IMR-90 (cell line): ENCODE measurements at regions not wholly inside any gene's neighbourhood (a gene's known extent, or its start where the extent isn't known, plus 50 kb on each side); places are given as distances from the start of the nearest gene placed in this dataset.

Source experiments
- ATAC-seq: fragments of 200-7000 bp; cut with Tn5 transposase; 2 replicates; pipeline ENCODE4 v1.9.1; 2020; ENCODE audit warnings: low read depth, mild to moderate bottlenecking, moderate library complexity
- BruUV-seq: library from RNA; stranded (reverse); fragments of 400-500 nt; replicated peaks from 2 replicates; lab custom pipeline; 2021; lab: Mats Ljungman, UMichigan
- CTCF ChIA-PET: fragments of 300-600 bp; formaldehyde crosslinking; extraction: SDS; loops from one replicate; lab custom pipeline; 2021; ENCODE audit warnings: antibody characterized with exemption; lab: Yijun Ruan, JAX
- POLR2A ChIA-PET: fragments of 300-600 bp; sonication (Branson Sonifier 250); formaldehyde crosslinking; loops from one replicate; lab custom pipeline; 2022; ENCODE audit warnings: antibody characterized with exemption; ENCODE audit not compliant: unreplicated experiment; lab: Charles Lee
- DNase-seq: peaks from one replicate; pipeline ENCODE4 v3.0.0; 2013
- H2AFZ ChIP-seq: replicated peaks from 2 replicates; pipeline ENCODE3; 2013; ENCODE audit warnings: low read length, mild to moderate bottlenecking; ENCODE audit not compliant: poor library complexity
- H2AK5ac ChIP-seq: 2 replicates; pipeline ENCODE4 v1.6.1; 2013; ENCODE audit warnings: low read depth, low read length, inconsistent platforms
- H2AK9ac ChIP-seq: replicated peaks from 2 replicates; pipeline ENCODE3; 2013; ENCODE audit warnings: mild to moderate bottlenecking, low read depth, low read length, moderate library complexity; ENCODE audit not compliant: poor library complexity
- H2BK120ac ChIP-seq: 2 replicates; pipeline ENCODE4 v1.6.1; 2013; ENCODE audit warnings: low read depth, low read length, inconsistent platforms
- H2BK15ac ChIP-seq: 3 replicates; pipeline ENCODE4 v1.6.1; 2013; ENCODE audit warnings: low read depth, low read length, inconsistent platforms
- H2BK20ac ChIP-seq: 2 replicates; pipeline ENCODE4 v1.6.1; 2013; ENCODE audit warnings: low read depth, mild to moderate bottlenecking, inconsistent platforms, low read length, moderate library complexity
- H2BK5ac ChIP-seq: 2 replicates; pipeline ENCODE4 v1.6.1; 2013; ENCODE audit warnings: mild to moderate bottlenecking, low read depth, low read length, inconsistent platforms; ENCODE audit not compliant: poor library complexity, severe bottlenecking
- H3K14ac ChIP-seq: replicated peaks from 2 replicates; pipeline ENCODE4 v1.6.1; 2013; ENCODE audit warnings: low read depth, low read length, inconsistent platforms
- H3K18ac ChIP-seq: 2 replicates; pipeline ENCODE4 v1.6.1; 2013; ENCODE audit warnings: low read depth, low read length, control low read depth
- H3K23ac ChIP-seq: 2 replicates; pipeline ENCODE4 v1.6.1; 2013; ENCODE audit warnings: low read depth, low read length, inconsistent platforms
- H3K27ac ChIP-seq: 2 replicates; pipeline ENCODE4 v1.5.1; 2013; ENCODE audit warnings: mild to moderate bottlenecking, control low read depth, low read length; ENCODE audit not compliant: insufficient read depth
- H3K27me3 ChIP-seq: 2 replicates; pipeline ENCODE4 v1.6.1; 2013; ENCODE audit warnings: low read length; ENCODE audit not compliant: control insufficient read depth, insufficient read depth
- H3K36me3 ChIP-seq: 2 replicates; pipeline ENCODE4 v1.6.1; 2013; ENCODE audit warnings: low read length, mixed read lengths; ENCODE audit not compliant: control insufficient read depth, insufficient read depth
- H3K4ac ChIP-seq: 2 replicates; pipeline ENCODE4 v1.6.1; 2013; ENCODE audit warnings: low read depth, low read length, inconsistent platforms
- H3K4me1 ChIP-seq: 2 replicates; pipeline ENCODE4 v1.6.1; 2013; ENCODE audit warnings: low read length, mixed read lengths; ENCODE audit not compliant: control insufficient read depth, insufficient read depth
- H3K4me2 ChIP-seq: 2 replicates; pipeline ENCODE4 v1.6.1; 2013; ENCODE audit warnings: low read depth, mild to moderate bottlenecking, control low read depth, low read length, moderate library complexity
- H3K4me3 ChIP-seq: 2 replicates; pipeline ENCODE4 v1.5.1; 2013; ENCODE audit warnings: low read depth, mild to moderate bottlenecking, control low read depth, low read length, moderate library complexity; ENCODE audit not compliant: insufficient read depth
- H3K56ac ChIP-seq: 2 replicates; pipeline ENCODE4 v1.6.1; 2013; ENCODE audit warnings: low read length, inconsistent platforms; ENCODE audit not compliant: insufficient read depth; ENCODE audit errors: extremely low read depth
- H3K79me1 ChIP-seq, 2 experiments: 2 replicates each; pipeline ENCODE4 v1.6.1; 2013; ENCODE audit warnings: low read length in 2 of 2, inconsistent platforms in 1 of 2, low read depth in 1 of 2
- H3K9ac ChIP-seq: 2 replicates; pipeline ENCODE4 v1.6.1; 2013; ENCODE audit warnings: low read depth, low read length, control low read depth
- H3K9me1 ChIP-seq: 2 replicates; pipeline ENCODE4 v1.6.1; 2013; ENCODE audit warnings: low read length, inconsistent platforms; ENCODE audit not compliant: insufficient read depth
- H3K9me3 ChIP-seq: 2 replicates; pipeline ENCODE4 v1.6.1; 2013; ENCODE audit warnings: low read length; ENCODE audit not compliant: control insufficient read depth, insufficient read depth
- H4K20me1 ChIP-seq: 2 replicates; pipeline ENCODE4 v1.6.1; 2013; ENCODE audit warnings: low read length, inconsistent platforms; ENCODE audit not compliant: insufficient read depth
- H4K5ac ChIP-seq: 2 replicates; pipeline ENCODE4 v1.6.1; 2013; ENCODE audit warnings: mild to moderate bottlenecking, low read depth, low read length, control low read depth
- H4K8ac ChIP-seq, 2 experiments: 2 replicates each; pipeline ENCODE4 v1.6.1; 2013; ENCODE audit warnings: low read depth in 2 of 2, low read length in 2 of 2, control low read depth in 1 of 2, inconsistent platforms in 1 of 2
- H4K91ac ChIP-seq: 2 replicates; pipeline ENCODE4 v1.6.1; 2013; ENCODE audit warnings: low read depth, low read length, inconsistent platforms; ENCODE audit not compliant: insufficient read depth
- CEBPB ChIP-seq: IDR thresholded peaks from 2 replicates; pipeline ENCODE4 v1.6.1; 2012; ENCODE audit warnings: low read depth, low read length, improper control_type of control experiment
- dilution Hi-C: fragments of 300-500 bp; cut with HindIII; formaldehyde crosslinking; loops from one replicate; pipeline ENCODE4 v1.14.3; 2018; ENCODE audit warnings: low sequenced_read_pairs; ENCODE audit not compliant: unreplicated experiment
- in situ Hi-C: fragments of 300-500 bp; cut with MboI; formaldehyde crosslinking; loops from 3 replicates; pipeline ENCODE4 v1.14.3; 2019; ENCODE audit warnings: low sequenced_read_pairs, inconsistent platforms, mixed read lengths
- intact Hi-C: fragments of 100-400 bp; cut with micrococcal nuclease; formaldehyde crosslinking; loops from 2 replicates; pipeline ENCODE4 v1.10.0; 2022
- TF ChIP-seq, protein P1 (sequence below): conservative IDR thresholded peaks from 2 replicates; pipeline ENCODE4 v1.5.1; 2012; ENCODE audit warnings: mild to moderate bottlenecking, low read depth, low read length, improper control_type of control experiment

DNA sequence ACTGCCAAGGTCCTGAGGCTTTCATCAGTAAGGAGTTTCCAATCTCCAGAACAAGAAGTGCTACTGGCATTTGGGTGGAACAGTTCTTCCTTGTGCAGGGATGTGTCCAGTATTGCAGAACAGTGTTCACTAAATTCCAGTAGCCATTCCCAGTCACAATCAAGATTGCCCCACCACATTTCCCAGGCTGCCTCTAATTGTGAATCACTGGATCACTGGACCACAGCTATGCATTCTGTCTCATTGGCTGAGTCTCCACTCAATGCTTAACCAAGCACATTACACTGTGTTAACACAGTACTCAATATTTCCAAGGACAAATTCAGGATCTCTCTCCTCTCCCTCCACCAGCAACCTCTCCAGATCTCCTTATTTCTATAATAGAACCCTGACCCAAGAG is 160.2 kb upstream of the CCDC150 start:
- no TSS peak for BruUV-seq
- Histone ChIP-seq H3K4me3 (no peak overlapping the region), H2AFZ (no peak overlapping the region), H3K27me3 (no peaks in the 10 kb centered on the region), H3K79me1 (no peaks in the 10 kb centered on the region), H2BK120ac (no peak overlapping the region), H4K20me1 (peaks cover 2% of the 10 kb centered on the region; the same call in 1 of the 2 replicates), H3K18ac (no peak overlapping the region), H3K4me2 (no peak overlapping the region), H4K5ac (no peak overlapping the region), H3K27ac (no peak overlapping the region), H3K4me1 (no peaks in the 10 kb centered on the region), H3K56ac (no peak overlapping the region), H3K36me3 (no peaks in the 10 kb centered on the region), H3K9me3 (no peaks in the 10 kb centered on the region), H3K9ac (no peak overlapping the region), H2AK5ac (no peak overlapping the region), H3K9me1 (peaks cover 6% of the 10 kb centered on the region; the same call in 1 of the 2 replicates), H2BK20ac (no peak overlapping the region), H2AK9ac (no peak overlapping the region), H3K4ac (no peak overlapping the region), H4K91ac (no peak overlapping the region), H4K8ac (no peak overlapping the region), H3K14ac (no peak overlapping the region), H3K23ac (no peak overlapping the region), H2BK15ac (no peak overlapping the region), H2BK5ac (no peak overlapping the region)
- intact Hi-C loops (no loop called here), in situ Hi-C loops (no loop called here), dilution Hi-C loops (no loop called here)
- ATAC-seq = peak; percentile 46
- ChIA-PET CTCF (no interaction called here), POLR2A (no interaction called here)
- peak; percentile 77 for TF ChIP-seq CEBPB
- TF ChIP-seq, protein P1, sequence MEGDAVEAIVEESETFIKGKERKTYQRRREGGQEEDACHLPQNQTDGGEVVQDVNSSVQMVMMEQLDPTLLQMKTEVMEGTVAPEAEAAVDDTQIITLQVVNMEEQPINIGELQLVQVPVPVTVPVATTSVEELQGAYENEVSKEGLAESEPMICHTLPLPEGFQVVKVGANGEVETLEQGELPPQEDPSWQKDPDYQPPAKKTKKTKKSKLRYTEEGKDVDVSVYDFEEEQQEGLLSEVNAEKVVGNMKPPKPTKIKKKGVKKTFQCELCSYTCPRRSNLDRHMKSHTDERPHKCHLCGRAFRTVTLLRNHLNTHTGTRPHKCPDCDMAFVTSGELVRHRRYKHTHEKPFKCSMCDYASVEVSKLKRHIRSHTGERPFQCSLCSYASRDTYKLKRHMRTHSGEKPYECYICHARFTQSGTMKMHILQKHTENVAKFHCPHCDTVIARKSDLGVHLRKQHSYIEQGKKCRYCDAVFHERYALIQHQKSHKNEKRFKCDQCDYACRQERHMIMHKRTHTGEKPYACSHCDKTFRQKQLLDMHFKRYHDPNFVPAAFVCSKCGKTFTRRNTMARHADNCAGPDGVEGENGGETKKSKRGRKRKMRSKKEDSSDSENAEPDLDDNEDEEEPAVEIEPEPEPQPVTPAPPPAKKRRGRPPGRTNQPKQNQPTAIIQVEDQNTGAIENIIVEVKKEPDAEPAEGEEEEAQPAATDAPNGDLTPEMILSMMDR = no peak
- DNase-seq = peak; percentile 69
